H1 (cell line): ENCODE measurements at regions not wholly inside any gene's neighbourhood (a gene's known extent, or its start where the extent isn't known, plus 50 kb on each side); places are given as distances from the start of the nearest gene placed in this dataset.

ENCODE experiments used
- CBX8 ChIP-seq: fragments of 300-800, 300-1000 bp; sonication (generic); IDR thresholded peaks from 2 replicates; pipeline ENCODE4 v1.7.1; 2016; ENCODE audit warnings: low read depth, low read length, borderline replicate concordance
- CTCF ChIP-seq, 3 experiments: IDR thresholded peaks; 1 replicate in 2 of 3; 2 replicates in 1 of 3; pipeline versions ENCODE4 v1.5.1 to v1.6.1; 2011; ENCODE audit warnings: low read length in 3 of 3, mild to moderate bottlenecking in 3 of 3, inconsistent platforms in 2 of 3, low read depth in 1 of 3, moderate library complexity in 1 of 3; ENCODE audit not compliant: insufficient read depth in 1 of 3; ENCODE audit errors: control extremely low read depth in 1 of 3
- EZH2 ChIP-seq: fragments of 200-600 bp; sonication (generic); IDR thresholded peaks from 2 replicates; pipeline ENCODE4 v1.7.1; 2012; ENCODE audit warnings: low read depth, mild to moderate bottlenecking, moderate library complexity, low read length, inconsistent platforms; ENCODE audit not compliant: severe bottlenecking
- GABPA ChIP-seq: IDR thresholded peaks from 2 replicates; pipeline ENCODE4 v1.6.1; 2011; ENCODE audit warnings: mild to moderate bottlenecking, low read length, moderate library complexity, borderline replicate concordance; ENCODE audit not compliant: insufficient read depth
- HDAC2 ChIP-seq, 2 experiments: fragments of 300-600 bp in 1 of 2; sonication (generic) in 1 of 2; IDR thresholded peaks; 2 replicates each; pipeline ENCODE4 v1.6.1; 2011 to 2012; ENCODE audit warnings: low read depth in 2 of 2, low read length in 2 of 2, mild to moderate bottlenecking in 2 of 2, moderate library complexity in 2 of 2, borderline replicate concordance in 1 of 2, inconsistent platforms in 1 of 2
- HDAC6 ChIP-seq: IDR thresholded peaks from one replicate; pipeline ENCODE4 v1.7.1; 2012; ENCODE audit warnings: low read depth, mild to moderate bottlenecking, inconsistent platforms, low read length, moderate library complexity
- NRF1 ChIP-seq: IDR thresholded peaks from 2 replicates; pipeline ENCODE4 v1.6.1; 2011; ENCODE audit warnings: mild to moderate bottlenecking, low read depth, low read length, improper control_type of control experiment
- POLR2A ChIP-seq, 2 experiments: IDR thresholded peaks; 1 replicate in 1 of 2; 2 replicates in 1 of 2; pipeline ENCODE4 v1.6.1; 2011; ENCODE audit warnings: low read depth in 2 of 2, low read length in 2 of 2, mild to moderate bottlenecking in 2 of 2; ENCODE audit errors: control extremely low read depth in 1 of 2
- RBBP5 ChIP-seq: IDR thresholded peaks from 2 replicates; pipeline ENCODE4 v1.7.1; 2012; ENCODE audit warnings: low read depth, mild to moderate bottlenecking, inconsistent platforms, low read length, moderate library complexity, borderline replicate concordance
- RFX5 ChIP-seq: IDR thresholded peaks from 2 replicates; pipeline ENCODE4 v1.6.1; 2011; ENCODE audit warnings: low read depth, low read length, improper control_type of control experiment, borderline replicate concordance
- RNF2 ChIP-seq: fragments of 200-900, 300-1000 bp; sonication (generic); IDR thresholded peaks from 2 replicates; pipeline ENCODE4 v1.7.1; 2016; ENCODE audit warnings: borderline replicate concordance, low read depth, mild to moderate bottlenecking, antibody characterized with exemption, low read length; ENCODE audit not compliant: poor library complexity, severe bottlenecking; ENCODE audit errors: missing control alignments
- SRF ChIP-seq: IDR thresholded peaks from 2 replicates; pipeline ENCODE4 v1.6.1; 2011; ENCODE audit warnings: mild to moderate bottlenecking, low read depth, low read length, moderate library complexity
- YY1 ChIP-seq: IDR thresholded peaks from 2 replicates; pipeline ENCODE4 v1.6.1; 2011; ENCODE audit warnings: low read depth, mild to moderate bottlenecking, low read length

- no peak for TF ChIP-seq YY1
- no peak for TF ChIP-seq HDAC2 (IDR thresholded peaks at IDR 0.05; ENCODE audit: borderline replicate concordance in 1 of 2, low read depth in 2 of 2, low read length in 2 of 2)
- TF ChIP-seq RFX5: no peak
- no peak for TF ChIP-seq POLR2A (IDR thresholded peaks at IDR 0.05; ENCODE audit: control extremely low read depth in 1 of 2, low read depth in 2 of 2, low read length in 2 of 2)
- TF ChIP-seq CBX8: no peak
- no peak for TF ChIP-seq CTCF (IDR thresholded peaks at IDR 0.05; ENCODE audit: control extremely low read depth in 1 of 3, insufficient read depth in 1 of 3, low read depth in 1 of 3, low read length in 3 of 3)
- no peak for TF ChIP-seq HDAC6
- TF ChIP-seq GABPA: no peak
- no peak for TF ChIP-seq EZH2
- no peak for TF ChIP-seq SRF
- TF ChIP-seq RNF2: no peak
- TF ChIP-seq RBBP5: no peak
- TF ChIP-seq NRF1: no peak
These were observed 319.3 kb upstream of the CCDC179 start for GRCh38 chr11:23179609-23180008.
